ENCODE measurements at regions not wholly inside any gene's neighbourhood (a gene's known extent, or its start where the extent isn't known, plus 50 kb on each side); places are given as distances from the start of the nearest gene placed in this dataset.

GRCh38 chr6:74867291-74867690 lies 338.6 kb downstream of the COL12A1 start:
- no peak for TF ChIP-seq CTCF (IDR thresholded peaks at IDR 0.05)
- no peak for TF ChIP-seq EZH2 (IDR thresholded peaks at IDR 0.05)
